NCI-H2171 (cell line): ENCODE measurements at regions not wholly inside any gene's neighbourhood (a gene's known extent, or its start where the extent isn't known, plus 50 kb on each side); places are given as distances from the start of the nearest gene placed in this dataset.
"Not testable (repeated sequence)": the region's sequence is repeated elsewhere in the genome, so short reads cannot be mapped to it uniquely, and the experiment has no call there.

ENCODE experiments used
- DNase-seq: peaks from one replicate; lab custom pipeline; 2025; lab: John Stamatoyannopoulos, UW

GRCh38 chr2:114066186-114066747 lies 176.4 kb downstream of the ACTR3 start:
- no peak for DNase-seq

DNA sequence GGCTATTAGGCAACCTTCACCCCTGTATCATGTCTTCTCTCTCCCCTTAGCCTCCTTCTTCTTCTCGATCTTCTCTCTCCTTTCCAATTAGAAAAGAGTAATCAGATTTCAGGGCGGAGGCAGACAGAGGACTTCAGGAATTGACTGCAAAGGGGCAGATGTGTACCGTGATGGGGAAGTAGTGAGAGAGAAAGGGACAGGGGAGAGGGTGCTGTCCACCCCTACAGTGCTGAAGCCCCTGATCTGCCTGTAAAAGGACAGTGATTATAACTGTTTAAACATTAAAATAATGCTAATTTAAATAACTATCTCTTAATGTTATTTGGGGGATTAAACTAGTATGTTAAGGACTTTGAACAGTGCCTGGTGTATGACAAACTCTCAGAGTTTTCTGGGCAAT lies 178.5 kb downstream of the ACTR3 start:
- DNase-seq = no peak

- no peak for DNase-seq
These were observed 187.1 kb downstream of the ACTR3 start for GRCh38 chr2:114076961-114077360.

DNA sequence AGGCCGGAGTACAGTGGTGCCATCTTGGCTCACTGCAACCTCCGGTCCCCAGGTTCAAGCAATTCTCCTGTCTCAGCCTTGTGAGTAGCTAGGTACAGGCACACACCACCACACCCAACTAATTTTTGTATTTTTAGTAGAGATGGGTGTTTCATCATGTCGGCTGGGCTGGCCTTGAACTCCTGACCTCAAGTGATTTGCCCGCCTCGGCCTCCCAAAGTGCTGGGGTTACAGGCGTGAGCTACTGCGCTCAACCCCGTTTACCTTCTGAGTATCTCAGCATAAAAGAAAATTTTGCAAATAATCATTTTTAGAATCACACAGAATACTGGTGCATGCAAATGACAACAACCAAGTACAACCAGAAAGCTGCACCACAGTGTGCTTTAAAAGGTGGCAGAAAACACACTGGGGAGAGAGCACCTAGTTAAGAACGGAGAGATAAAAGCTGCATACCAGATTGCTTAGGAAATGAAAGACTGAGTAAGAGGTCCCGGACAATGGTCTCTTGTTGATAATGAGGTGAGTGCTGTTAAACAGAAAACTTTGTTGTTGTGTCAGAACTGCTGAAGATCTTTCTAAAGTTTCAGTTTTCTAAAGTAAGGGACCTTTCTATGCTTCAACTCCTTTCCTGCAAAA lies 189.6 kb downstream of the ACTR3 start:
- no peak for DNase-seq

- no peak for DNase-seq
These were observed 193.0 kb downstream of the ACTR3 start for GRCh38 chr2:114082731-114083433.

GRCh38 chr2:114083717-114084387 lies 194.0 kb downstream of the ACTR3 start:
- no peak for DNase-seq

DNA sequence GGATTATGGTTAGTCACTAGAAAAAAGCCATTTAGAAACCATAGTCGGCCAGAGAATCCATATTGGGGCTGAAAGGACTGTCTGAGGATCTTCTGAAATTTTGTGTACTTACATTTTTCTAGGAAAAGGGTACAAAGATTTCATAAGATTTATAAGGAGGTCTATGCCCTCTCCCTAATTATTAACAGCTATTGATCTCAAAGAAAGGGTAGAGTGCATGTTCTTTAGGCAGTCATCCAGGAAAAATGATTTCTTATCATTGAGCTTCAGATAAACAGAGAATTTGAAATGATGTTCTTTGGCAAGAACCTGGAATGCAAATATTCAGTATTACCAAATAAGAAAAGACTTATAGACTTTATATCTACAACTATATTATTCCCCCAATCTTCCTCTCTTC lies 195.3 kb downstream of the ACTR3 start:
- no peak for DNase-seq

GRCh38 chr2:114085992-114086391 lies 196.1 kb downstream of the ACTR3 start:
- DNase-seq = no peak

DNA sequence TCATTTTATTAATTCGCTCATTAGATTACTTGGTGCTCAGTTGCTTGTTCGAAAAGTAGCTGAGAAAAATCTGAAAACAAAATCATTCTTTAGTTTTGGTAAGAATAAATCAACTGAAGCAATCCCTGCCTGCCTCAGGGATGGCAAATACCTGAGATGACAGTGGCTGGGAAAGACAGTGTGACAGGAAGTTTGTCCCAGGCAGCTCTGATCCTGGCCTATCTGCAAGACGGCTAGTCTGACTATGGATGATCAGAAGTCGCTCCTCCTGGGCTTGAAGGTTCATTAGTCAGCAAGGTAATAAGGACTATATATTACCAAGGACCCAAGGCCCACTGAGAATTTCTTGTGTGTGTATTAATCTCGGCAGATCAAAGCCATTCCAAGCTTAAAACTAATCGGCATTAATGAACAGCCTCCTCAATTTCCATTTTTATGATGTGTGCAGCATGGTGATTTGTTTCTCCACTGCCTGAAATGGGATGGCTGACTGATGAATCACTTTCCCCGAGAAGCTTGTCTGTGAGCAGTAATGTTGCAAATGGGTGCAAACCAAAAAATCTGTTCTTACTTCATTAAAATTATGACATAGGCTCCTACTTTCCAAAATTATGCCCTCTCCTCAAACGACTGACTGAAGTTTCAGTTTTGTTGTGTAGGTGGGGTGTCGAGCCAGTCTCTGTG lies 199.9 kb downstream of the ACTR3 start:
- no peak for DNase-seq

DNA sequence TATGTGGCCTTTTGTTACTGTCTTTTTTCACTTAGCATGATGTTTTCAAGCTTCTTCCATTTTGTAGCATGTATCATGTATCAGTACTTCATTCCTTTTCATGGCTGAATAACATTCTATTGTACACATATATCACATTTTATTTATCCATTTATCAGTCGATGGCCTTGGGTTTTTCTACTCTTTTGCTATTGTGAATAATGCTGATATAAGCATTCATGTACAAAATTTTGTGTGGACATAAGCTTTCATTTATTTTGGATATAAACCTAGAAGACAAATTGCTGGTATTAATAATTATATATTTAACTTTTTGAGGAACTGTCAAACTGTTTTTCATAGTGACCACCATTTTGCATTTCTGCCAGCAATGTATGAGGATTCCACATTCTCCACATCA lies 201.1 kb downstream of the ACTR3 start:
- no peak for DNase-seq

GRCh38 chr2:114108249-114108648 lies 218.4 kb downstream of the ACTR3 start:
- no peak for DNase-seq

GRCh38 chr2:114108824-114109416 lies 219.0 kb downstream of the ACTR3 start:
- DNase-seq = no peak

DNA sequence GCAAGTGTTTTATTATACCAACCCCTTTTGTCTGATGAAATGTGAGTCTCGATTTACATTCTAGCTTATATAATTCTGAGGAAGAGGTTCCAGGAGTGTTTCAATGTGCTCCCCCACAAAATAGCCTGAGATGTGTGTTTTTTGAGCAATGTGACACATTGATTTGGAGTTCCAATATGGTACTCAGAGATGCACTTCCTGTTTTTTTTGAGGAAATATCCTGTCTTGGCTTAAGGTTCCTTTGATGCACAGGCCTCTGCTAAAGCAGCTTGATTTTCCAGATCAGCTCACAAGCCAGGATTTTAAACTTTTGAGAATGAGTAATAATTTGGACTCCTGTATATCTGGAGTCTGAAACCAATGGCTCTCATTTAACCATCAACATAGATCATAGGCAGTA lies 221.4 kb downstream of the ACTR3 start:
- no peak for DNase-seq

DNA sequence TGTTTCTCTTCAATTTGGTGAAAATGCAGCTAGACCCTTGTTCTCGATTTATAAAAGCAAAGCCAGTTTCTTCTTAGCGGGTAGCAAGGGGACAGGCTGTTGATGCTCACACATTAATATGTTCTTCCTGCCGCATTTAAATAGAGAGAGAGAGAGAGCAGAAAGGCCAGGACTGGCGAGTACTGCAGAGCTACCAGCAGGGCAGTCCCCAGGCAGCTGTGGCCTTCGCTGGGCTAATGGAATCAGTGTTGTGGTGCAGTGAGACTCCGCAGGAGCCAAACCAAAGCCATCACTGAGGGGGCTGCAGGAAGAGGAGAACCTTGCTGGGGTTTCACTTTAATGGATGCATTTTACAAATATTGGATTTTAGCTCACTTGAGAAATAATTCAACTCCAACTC lies 223.6 kb downstream of the ACTR3 start:
- no peak for DNase-seq

- DNase-seq = no peak
These were observed 228.2 kb downstream of the ACTR3 start for GRCh38 chr2:114118088-114118487.

DNA sequence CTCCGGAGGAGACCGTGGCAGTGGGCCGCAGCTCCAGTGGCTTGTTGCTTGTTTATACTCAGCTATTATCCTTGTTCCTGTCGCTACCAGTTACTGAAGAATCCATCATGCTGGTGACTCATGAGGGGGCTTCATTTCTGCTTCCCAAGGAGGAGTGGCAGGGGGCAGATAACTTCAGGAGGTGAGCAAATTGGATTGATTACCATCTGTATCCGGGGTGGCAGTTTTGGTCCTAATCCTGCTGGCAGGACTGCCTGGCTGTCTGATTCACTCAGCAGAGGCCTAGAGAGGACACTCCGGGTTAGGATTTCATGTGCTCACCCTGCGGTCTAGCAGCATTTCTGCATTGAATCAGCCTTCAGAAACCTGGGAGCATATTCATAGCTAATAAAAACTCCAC lies 230.0 kb downstream of the ACTR3 start:
- DNase-seq = no peak

DNA sequence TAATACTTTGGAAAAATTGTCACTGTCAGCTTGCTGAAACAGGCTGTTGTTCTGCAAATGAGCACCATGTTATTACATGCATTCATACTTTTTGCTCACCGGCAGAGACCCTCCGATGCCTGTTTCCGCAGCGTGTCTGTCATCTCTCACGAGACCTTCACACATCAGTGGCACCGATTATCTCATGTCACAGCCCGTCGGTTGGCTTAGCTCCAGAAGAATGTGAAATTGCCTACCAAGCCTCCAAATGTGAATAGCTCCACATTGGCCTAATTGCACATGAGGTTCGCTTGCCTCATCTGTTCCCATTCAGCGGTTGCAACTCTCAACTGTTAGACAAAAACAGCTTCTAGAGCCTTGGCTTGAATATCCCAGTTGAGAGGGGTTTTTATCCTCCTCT lies 233.0 kb downstream of the ACTR3 start:
- DNase-seq = peak; percentile 4

- DNase-seq = no peak
These were observed 234.0 kb downstream of the ACTR3 start for GRCh38 chr2:114123925-114124324.

GRCh38 chr2:114127372-114127771 lies 237.5 kb downstream of the ACTR3 start:
- no peak for DNase-seq

DNA sequence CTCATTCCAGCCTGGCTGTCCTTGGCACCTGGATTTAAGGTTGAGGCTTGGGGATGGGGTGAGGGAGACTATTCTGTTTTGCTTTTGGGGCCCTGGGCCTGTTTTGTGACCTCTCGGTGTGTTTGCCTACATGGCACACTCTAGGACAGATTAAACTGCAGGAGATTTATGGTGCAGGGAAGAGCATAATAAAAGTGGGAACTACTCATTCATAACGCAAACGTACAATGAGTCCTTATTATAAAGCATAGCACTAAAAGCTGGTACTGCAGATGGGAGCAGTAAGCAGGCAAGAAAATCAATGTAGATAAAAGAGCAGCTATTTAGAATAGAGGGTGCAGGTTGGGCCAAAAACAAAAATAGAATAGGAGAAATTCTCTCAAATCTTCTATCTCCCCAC lies 238.4 kb downstream of the ACTR3 start:
- no peak for DNase-seq

DNA sequence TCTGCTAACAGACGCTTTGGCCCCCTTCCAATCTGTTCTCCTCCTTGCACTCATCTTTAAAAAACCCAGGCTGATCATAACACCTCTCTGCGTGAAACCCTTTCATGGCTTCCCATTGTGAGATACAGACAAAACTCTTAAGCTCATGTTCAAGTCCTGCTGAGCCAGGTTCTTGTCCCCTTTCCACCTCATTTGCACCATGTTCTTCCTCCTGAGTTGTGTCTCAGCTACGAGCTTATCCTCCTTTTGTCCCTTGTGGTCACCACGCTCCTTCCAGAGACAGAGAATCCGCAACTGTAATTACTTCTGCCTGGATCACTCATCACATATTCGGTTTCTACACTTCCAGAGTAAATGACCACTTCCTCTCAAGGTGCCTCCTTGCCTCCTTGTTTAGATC lies 238.8 kb downstream of the ACTR3 start:
- no peak for DNase-seq

DNA sequence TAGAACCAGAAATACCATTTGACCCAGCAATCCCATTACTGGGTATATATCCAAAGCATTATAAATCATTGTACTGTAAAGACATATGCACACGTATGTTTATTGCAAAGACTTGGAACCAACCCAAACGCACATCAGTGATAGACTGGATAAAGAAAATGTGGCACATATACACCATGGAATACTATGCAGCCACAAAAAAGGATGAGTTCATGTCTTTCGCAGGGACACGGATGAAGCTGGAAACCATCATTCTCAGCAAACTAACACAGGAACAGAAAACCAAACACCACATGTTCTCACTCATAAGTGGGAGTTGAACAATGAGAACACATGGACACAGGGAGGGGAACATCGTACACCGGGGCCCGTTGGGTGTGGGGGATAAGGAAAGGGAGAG lies 242.2 kb downstream of the ACTR3 start:
- DNase-seq = not testable (repeated sequence)
